ENCODE measurements at regions not wholly inside any gene's neighbourhood (a gene's known extent, or its start where the extent isn't known, plus 50 kb on each side); places are given as distances from the start of the nearest gene placed in this dataset.

DNA sequence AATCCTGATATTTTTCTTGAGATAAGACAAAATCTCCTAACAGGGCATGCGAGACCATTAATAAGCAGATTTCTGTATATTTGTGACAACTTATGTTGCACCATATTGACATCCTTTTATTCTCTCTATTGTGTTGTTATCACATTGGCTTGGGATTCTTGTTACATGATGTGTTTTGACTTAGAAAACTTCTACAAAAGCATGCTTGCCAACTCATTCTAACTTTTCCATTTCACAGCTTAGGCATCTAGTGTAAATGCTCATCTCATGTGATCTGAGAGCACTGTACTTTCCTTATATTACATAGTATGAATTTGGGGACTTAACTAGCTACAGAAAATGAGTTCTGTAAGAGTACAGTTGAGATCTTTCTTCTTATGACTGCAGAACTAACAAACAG lies 1040.7 kb upstream of the ADGRB3 start:
- Histone ChIP-seq H3K4me2 (ENCODE audit: control insufficient read depth, insufficient read depth) (no peak overlapping the region), H3K36me3 (ENCODE audit: control insufficient read depth in 2 of 2, insufficient read depth in 2 of 2, low read length in 1 of 2) (no peaks in the 10 kb centered on the region), H2AFZ (ENCODE audit: control insufficient read depth, low read depth, low read length) (no peak overlapping the region), H3K4me1 (ENCODE audit: control insufficient read depth, insufficient read depth, low read length) (no peaks in the 10 kb centered on the region), H4K20me1 (ENCODE audit: control insufficient read depth, insufficient read depth) (no peaks in the 10 kb centered on the region), H3K27me3 (replicated peaks in 1 of 2; ENCODE audit: control insufficient read depth in 2 of 2, insufficient read depth in 2 of 2, low read length in 1 of 2) (no peaks in the 10 kb centered on the region), H3K27ac (ENCODE audit: control insufficient read depth, insufficient read depth) (no peak overlapping the region), H3K9ac (ENCODE audit: control insufficient read depth, insufficient read depth, low read length) (no peak overlapping the region), H3K9me3 (replicated peaks; ENCODE audit: control insufficient read depth, insufficient read depth, low read length) (no peaks in the 10 kb centered on the region), H3K79me2 (ENCODE audit: control insufficient read depth, insufficient read depth, low read length) (no peaks in the 10 kb centered on the region), H3K4me3 (no peak overlapping the region)
- FAIRE-seq (no peak), DNase-seq (ENCODE audit: low read depth, low spot score) (no peak), ATAC-seq (no peak)
- ChIA-PET RAD21 (ENCODE audit: unreplicated experiment) (no interaction called here), POLR2A (no interaction called here), SMC1A (ENCODE audit: uncharacterized antibody, unreplicated experiment) (interaction anchor here (0.5 to 1.2 kb wide), 2 partner anchors 12 to 406 kb away, joined by 3 to 4 read pairs; no protein-coding TSS in a partner anchor), CTCF (no interaction called here)
- no TSS peak for BruUV-seq (replicated peaks)
- WGBS (ENCODE audit: insufficient coverage, insufficient replicate concordance, low lambda C conversion rate, missing lambda C conversion rate) = 0% methylated on average over 1 of the region's 1 CpG
- intact Hi-C loops (cut with micrococcal nuclease; ENCODE audit: unreplicated experiment) = no loop called here
- in situ Hi-C loops (cut with MboI) = no loop called here
- TF ChIP-seq MEF2A (IDR thresholded peaks at IDR 0.05; ENCODE audit: insufficient read depth, low read depth, low read length) (no peak), ZNF622 (IDR thresholded peaks at IDR 0.05) (no peak), YBX1 (IDR thresholded peaks at IDR 0.05) (no peak), ZBED1 (IDR thresholded peaks at IDR 0.05; ENCODE audit: borderline replicate concordance) (no peak), CREB1 (IDR thresholded peaks at IDR 0.05; ENCODE audit: low read depth) (no peak), EZH2 (IDR thresholded peaks at IDR 0.05; ENCODE audit: borderline replicate concordance, control insufficient read depth, low read depth, low read length) (no peak), DPF2 (IDR thresholded peaks at IDR 0.05) (no peak), FOXK2 (IDR thresholded peaks at IDR 0.05) (no peak)
- TF ChIP-seq, protein P1, sequence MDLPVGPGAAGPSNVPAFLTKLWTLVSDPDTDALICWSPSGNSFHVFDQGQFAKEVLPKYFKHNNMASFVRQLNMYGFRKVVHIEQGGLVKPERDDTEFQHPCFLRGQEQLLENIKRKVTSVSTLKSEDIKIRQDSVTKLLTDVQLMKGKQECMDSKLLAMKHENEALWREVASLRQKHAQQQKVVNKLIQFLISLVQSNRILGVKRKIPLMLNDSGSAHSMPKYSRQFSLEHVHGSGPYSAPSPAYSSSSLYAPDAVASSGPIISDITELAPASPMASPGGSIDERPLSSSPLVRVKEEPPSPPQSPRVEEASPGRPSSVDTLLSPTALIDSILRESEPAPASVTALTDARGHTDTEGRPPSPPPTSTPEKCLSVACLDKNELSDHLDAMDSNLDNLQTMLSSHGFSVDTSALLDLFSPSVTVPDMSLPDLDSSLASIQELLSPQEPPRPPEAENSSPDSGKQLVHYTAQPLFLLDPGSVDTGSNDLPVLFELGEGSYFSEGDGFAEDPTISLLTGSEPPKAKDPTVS (IDR thresholded peaks at IDR 0.05; ENCODE audit: low read depth, low read length) = no peak
- TF ChIP-seq, protein P2, sequence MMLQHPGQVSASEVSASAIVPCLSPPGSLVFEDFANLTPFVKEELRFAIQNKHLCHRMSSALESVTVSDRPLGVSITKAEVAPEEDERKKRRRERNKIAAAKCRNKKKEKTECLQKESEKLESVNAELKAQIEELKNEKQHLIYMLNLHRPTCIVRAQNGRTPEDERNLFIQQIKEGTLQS (IDR thresholded peaks at IDR 0.05; ENCODE audit: borderline replicate concordance, extremely low read depth, low read depth, low read length) = no peak
- TF ChIP-seq, protein P3, sequence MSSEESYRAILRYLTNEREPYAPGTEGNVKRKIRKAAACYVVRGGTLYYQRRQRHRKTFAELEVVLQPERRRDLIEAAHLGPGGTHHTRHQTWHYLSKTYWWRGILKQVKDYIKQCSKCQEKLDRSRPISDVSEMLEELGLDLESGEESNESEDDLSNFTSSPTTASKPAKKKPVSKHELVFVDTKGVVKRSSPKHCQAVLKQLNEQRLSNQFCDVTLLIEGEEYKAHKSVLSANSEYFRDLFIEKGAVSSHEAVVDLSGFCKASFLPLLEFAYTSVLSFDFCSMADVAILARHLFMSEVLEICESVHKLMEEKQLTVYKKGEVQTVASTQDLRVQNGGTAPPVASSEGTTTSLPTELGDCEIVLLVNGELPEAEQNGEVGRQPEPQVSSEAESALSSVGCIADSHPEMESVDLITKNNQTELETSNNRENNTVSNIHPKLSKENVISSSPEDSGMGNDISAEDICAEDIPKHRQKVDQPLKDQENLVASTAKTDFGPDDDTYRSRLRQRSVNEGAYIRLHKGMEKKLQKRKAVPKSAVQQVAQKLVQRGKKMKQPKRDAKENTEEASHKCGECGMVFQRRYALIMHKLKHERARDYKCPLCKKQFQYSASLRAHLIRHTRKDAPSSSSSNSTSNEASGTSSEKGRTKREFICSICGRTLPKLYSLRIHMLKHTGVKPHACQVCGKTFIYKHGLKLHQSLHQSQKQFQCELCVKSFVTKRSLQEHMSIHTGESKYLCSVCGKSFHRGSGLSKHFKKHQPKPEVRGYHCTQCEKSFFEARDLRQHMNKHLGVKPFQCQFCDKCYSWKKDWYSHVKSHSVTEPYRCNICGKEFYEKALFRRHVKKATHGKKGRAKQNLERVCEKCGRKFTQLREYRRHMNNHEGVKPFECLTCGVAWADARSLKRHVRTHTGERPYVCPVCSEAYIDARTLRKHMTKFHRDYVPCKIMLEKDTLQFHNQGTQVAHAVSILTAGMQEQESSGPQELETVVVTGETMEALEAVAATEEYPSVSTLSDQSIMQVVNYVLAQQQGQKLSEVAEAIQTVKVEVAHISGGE (CRISPR knock-in tag; IDR thresholded peaks at IDR 0.05) = no peak
